Gastroesophageal sphincter (tissue), 2 donors: ENCODE measurements at regions not wholly inside any gene's neighbourhood (a gene's known extent, or its start where the extent isn't known, plus 50 kb on each side); places are given as distances from the start of the nearest gene placed in this dataset.

Experiments
- POLR2A ChIP-seq, 2 donors: fragments of 450-650 bp; IDR thresholded peaks; one replicate each; pipeline ENCODE4 v1.6.1; 2017; ENCODE audit warnings: antibody characterized with exemption in 2 of 2, mild to moderate bottlenecking in 2 of 2, moderate library complexity in 1 of 2
- POLR2AphosphoS5 ChIP-seq: sonication (generic); formaldehyde crosslinking; IDR thresholded peaks from one replicate; pipeline ENCODE4 v1.6.1; 2017; ENCODE audit warnings: antibody characterized with exemption

- TF ChIP-seq POLR2AphosphoS5 (no peak), POLR2A (IDR thresholded peaks at IDR 0.05) (no peak)
Measured at GRCh38 chr10:108496106-108496505, 1331.6 kb upstream of the SORCS1 start.
